ENCODE measurements at regions not wholly inside any gene's neighbourhood (a gene's known extent, or its start where the extent isn't known, plus 50 kb on each side); places are given as distances from the start of the nearest gene placed in this dataset.

GRCh38 chr20:9926007-9926406, 87.1 kb upstream of the PAK5 start:
- no peak overlapping the region for H3K4me3 ChIP-seq (ENCODE audit: low read depth, low read length)
- no peak for DNase-seq (ENCODE audit: low read depth)

GRCh38 chr20:9923648-9924047, 84.8 kb upstream of the PAK5 start:
- no peak overlapping the region for H3K4me3 ChIP-seq (ENCODE audit: low read depth, low read length)
- DNase-seq (ENCODE audit: low read depth) = no peak

GRCh38 chr20:9920866-9921265, 82.0 kb upstream of the PAK5 start:
- H3K4me3 ChIP-seq (ENCODE audit: low read depth, low read length) = no peak overlapping the region
- no peak for DNase-seq (ENCODE audit: low read depth)

- H3K4me3 ChIP-seq (ENCODE audit: low read depth, low read length) = no peak overlapping the region
- DNase-seq (ENCODE audit: low read depth) = no peak
These were observed 80.6 kb upstream of the PAK5 start for GRCh38 chr20:9919271-9920014.

- DNase-seq (ENCODE audit: low read depth) = no peak
- no peak overlapping the region for H3K4me3 ChIP-seq (ENCODE audit: low read depth, low read length)
These were observed 79.5 kb upstream of the PAK5 start for GRCh38 chr20:9918348-9918747.

GRCh38 chr20:9916761-9917160, 77.9 kb upstream of the PAK5 start:
- no peak overlapping the region for H3K4me3 ChIP-seq (ENCODE audit: low read depth, low read length)
- DNase-seq (ENCODE audit: low read depth) = no peak

GRCh38 chr20:9912858-9913434, 74.1 kb upstream of the PAK5 start:
- H3K4me3 ChIP-seq (ENCODE audit: low read depth, low read length) = no peak overlapping the region
- DNase-seq (ENCODE audit: low read depth) = no peak

- no peak for DNase-seq (ENCODE audit: low read depth)
- no peak overlapping the region for H3K4me3 ChIP-seq (ENCODE audit: low read depth, low read length)
These were observed 73.4 kb upstream of the PAK5 start for GRCh38 chr20:9912290-9912689.

GRCh38 chr20:9911519-9911918, 72.6 kb upstream of the PAK5 start:
- no peak overlapping the region for H3K4me3 ChIP-seq (ENCODE audit: low read depth, low read length)
- no peak for DNase-seq (ENCODE audit: low read depth)

GRCh38 chr20:9909167-9909566, 70.3 kb upstream of the PAK5 start:
- H3K4me3 ChIP-seq (ENCODE audit: low read depth, low read length) = no peak overlapping the region
- DNase-seq (ENCODE audit: low read depth) = no peak

GRCh38 chr20:9903048-9903655, 64.3 kb upstream of the PAK5 start:
- no peak overlapping the region for H3K4me3 ChIP-seq (ENCODE audit: low read depth, low read length)
- no peak for DNase-seq (ENCODE audit: low read depth)

GRCh38 chr20:9889270-9889981, 50.5 kb upstream of the PAK5 start:
- no peak overlapping the region for H3K4me3 ChIP-seq (ENCODE audit: low read depth, low read length)
- DNase-seq (ENCODE audit: low read depth) = no peak
